WTC11 (cell line): ENCODE measurements at regions not wholly inside any gene's neighbourhood (a gene's known extent, or its start where the extent isn't known, plus 50 kb on each side); places are given as distances from the start of the nearest gene placed in this dataset.

Experiments
- ATAC-seq: fragments of 200-7000 bp; cut with Tn5 transposase; 2 replicates; pipeline ENCODE4 v1.10.0; 2021; ENCODE audit warnings: mild to moderate bottlenecking, moderate library complexity
- CTCF ChIA-PET: fragments of 300-600 bp; sonication (Branson Sonifier 250); formaldehyde crosslinking; loops from one replicate; lab custom pipeline; 2021; ENCODE audit warnings: antibody characterized with exemption; lab: Charles Lee
- POLR2A ChIA-PET: fragments of 350-600 bp; sonication (Branson Sonifier 250); formaldehyde crosslinking; loops from one replicate; lab custom pipeline; 2021; ENCODE audit warnings: antibody characterized with exemption; lab: Charles Lee
- DNase-seq: peaks from one replicate; pipeline ENCODE4 v3.0.0; 2021; ENCODE audit warnings: low spot score
- H3K27ac Mint-ChIP-seq: 2 replicates; pipeline ENCODE4 v1.8.0; 2021; ENCODE audit warnings: mixed read lengths
- H3K27me3 Mint-ChIP-seq: 2 replicates; pipeline ENCODE4 v1.8.0; 2021; ENCODE audit warnings: low read depth, mild to moderate bottlenecking, moderate library complexity, mixed read lengths
- H3K36me3 Mint-ChIP-seq: 2 replicates; pipeline ENCODE4 v1.8.0; 2021; ENCODE audit warnings: mixed read lengths
- H3K4me1 Mint-ChIP-seq: 2 replicates; pipeline ENCODE4 v1.8.0; 2022; ENCODE audit warnings: mixed read lengths
- H3K4me3 Mint-ChIP-seq: 2 replicates; pipeline ENCODE4 v1.8.0; 2021; ENCODE audit warnings: mild to moderate bottlenecking, moderate library complexity, mixed read lengths
- H3K9me3 Mint-ChIP-seq: 2 replicates; pipeline ENCODE4 v1.8.0; 2021; ENCODE audit warnings: mixed read lengths
- ATF1 ChIP-seq: sonication (generic); formaldehyde crosslinking; IDR thresholded peaks from 2 replicates; pipeline ENCODE4 v1.8.1; 2023; ENCODE audit warnings: mild to moderate bottlenecking, moderate library complexity, missing genetic modification reagents
- ATF6 ChIP-seq: sonication (generic); formaldehyde crosslinking; IDR thresholded peaks from 2 replicates; pipeline ENCODE4 v1.8.1; 2023; ENCODE audit warnings: mild to moderate bottlenecking, missing genetic modification reagents
- E2F4 ChIP-seq: sonication (generic); formaldehyde crosslinking; IDR thresholded peaks from 2 replicates; pipeline ENCODE4 v1.8.1; 2022; ENCODE audit warnings: low read depth, mild to moderate bottlenecking, moderate library complexity, missing genetic modification reagents, borderline replicate concordance
- ETV6 ChIP-seq: sonication (generic); formaldehyde crosslinking; IDR thresholded peaks from 2 replicates; pipeline ENCODE4 v1.8.1; 2022; ENCODE audit warnings: mild to moderate bottlenecking, missing genetic modification reagents
- GRHL2 ChIP-seq: fragments of 250-450 bp; sonication (Bioruptor Pico); IDR thresholded peaks from 2 replicates; pipeline ENCODE4 v1.8.0; 2022; ENCODE audit warnings: mild to moderate bottlenecking, moderate library complexity; ENCODE audit not compliant: insufficient replicate concordance, severe bottlenecking
- KAT7 ChIP-seq: sonication (generic); formaldehyde crosslinking; IDR thresholded peaks from 2 replicates; pipeline ENCODE4 v1.8.1; 2023; ENCODE audit warnings: missing genetic modification reagents, mild to moderate bottlenecking, borderline replicate concordance
- NFE2L1 ChIP-seq: sonication (generic); formaldehyde crosslinking; IDR thresholded peaks from 2 replicates; pipeline ENCODE4 v1.8.1; 2023; ENCODE audit warnings: missing genetic modification reagents
- SMAD3 ChIP-seq: sonication (generic); formaldehyde crosslinking; IDR thresholded peaks from 2 replicates; pipeline ENCODE4 v1.8.0; 2022; ENCODE audit warnings: missing genetic modification reagents, mild to moderate bottlenecking, borderline replicate concordance
- SOX15 ChIP-seq: fragments of 250-450 bp; sonication (Bioruptor Pico); IDR thresholded peaks from 2 replicates; pipeline ENCODE4 v1.9.0; 2021; ENCODE audit warnings: mild to moderate bottlenecking
- TP53 ChIP-seq: sonication (generic); formaldehyde crosslinking; IDR thresholded peaks from 2 replicates; pipeline ENCODE4 v1.8.1; 2023; ENCODE audit warnings: mild to moderate bottlenecking, missing genetic modification reagents
- ZNF423 ChIP-seq: fragments of 250-450 bp; sonication (Bioruptor Pico); IDR thresholded peaks from 2 replicates; pipeline ENCODE4 v2.1.2; 2022; ENCODE audit warnings: mild to moderate bottlenecking, moderate library complexity
- TF ChIP-seq, protein P1 (sequence below): fragments of 200-600 bp; IDR thresholded peaks from 2 replicates; pipeline ENCODE4 v1.8.0; 2022; ENCODE audit warnings: antibody characterized with exemption
- TF ChIP-seq, protein P2 (sequence below): sonication (generic); formaldehyde crosslinking; IDR thresholded peaks from 2 replicates; pipeline ENCODE4 v1.8.1; 2023; ENCODE audit warnings: mild to moderate bottlenecking, moderate library complexity, missing genetic modification reagents
- TF ChIP-seq, protein P3 (sequence below): sonication (generic); formaldehyde crosslinking; IDR thresholded peaks from 2 replicates; pipeline ENCODE4 v1.8.1; 2022; ENCODE audit warnings: low read depth, missing genetic modification reagents, borderline replicate concordance

DNA sequence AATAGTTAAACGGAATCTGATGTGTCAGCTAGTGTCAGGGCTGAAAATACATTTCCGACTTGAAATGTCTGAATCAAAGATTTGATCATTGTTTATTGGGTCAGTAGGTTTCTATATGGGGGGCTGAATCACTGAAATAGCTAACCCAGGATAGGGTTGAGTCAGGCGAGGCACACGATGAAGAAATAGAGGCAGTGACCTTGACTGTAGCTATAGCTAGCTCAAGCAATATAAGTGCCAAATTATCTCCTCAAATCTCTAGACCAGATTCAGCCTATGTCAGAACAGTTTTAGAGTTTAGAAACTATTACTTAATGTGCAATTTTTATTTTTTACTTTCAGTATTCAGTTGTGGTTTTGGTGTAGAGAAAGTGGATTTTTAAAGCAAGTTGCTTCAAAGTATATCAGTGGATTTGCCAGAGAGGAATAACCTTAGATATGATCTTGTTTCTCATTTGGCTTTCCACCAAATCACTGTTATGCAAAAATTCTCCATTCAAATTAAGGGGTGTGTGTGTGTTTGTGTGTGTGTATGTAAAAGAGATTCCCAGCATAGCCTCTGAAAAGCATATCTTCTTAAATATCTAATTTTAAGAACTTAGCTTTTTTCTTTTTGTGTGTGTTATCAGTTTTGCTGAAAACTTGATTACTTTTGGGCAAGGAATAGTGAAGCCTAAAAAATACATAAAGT lies 100.3 kb upstream of the RPL34 start:
- Mint-ChIP-seq H3K27me3 (no peaks in the 10 kb centered on the region), H3K9me3 (no peaks in the 10 kb centered on the region), H3K4me1 (peaks cover 4% of the 10 kb centered on the region), H3K27ac (no peak overlapping the region), H3K36me3 (no peaks in the 10 kb centered on the region), H3K4me3 (no peak overlapping the region)
- ChIA-PET CTCF (no interaction called here), POLR2A (no interaction called here)
- no peak for TF ChIP-seq SMAD3 (CRISPR knock-in tag)
- no peak for TF ChIP-seq NFE2L1 (CRISPR knock-in tag)
- TF ChIP-seq GRHL2: no peak
- TF ChIP-seq ATF1: no peak
- DNase-seq: no peak
- ATAC-seq: no peak

- no peak overlapping the region for H3K4me3 Mint-ChIP-seq
- POLR2A ChIA-PET: no interaction called here
- H3K9me3 Mint-ChIP-seq: no peaks in the 10 kb centered on the region
- H3K27ac Mint-ChIP-seq: no peak overlapping the region
- H3K4me1 Mint-ChIP-seq: no peaks in the 10 kb centered on the region; the same call in 1 of the 2 replicates
- TF ChIP-seq E2F4 (CRISPR knock-in tag): no peak
- ATAC-seq (no peak), DNase-seq (no peak)
- CTCF ChIA-PET: no interaction called here
- no peaks in the 10 kb centered on the region for H3K36me3 Mint-ChIP-seq
- no peaks in the 10 kb centered on the region for H3K27me3 Mint-ChIP-seq
Observed at GRCh38 chr4:108519208-108519833, 101.1 kb upstream of the RPL34 start.

- Mint-ChIP-seq H3K4me1 (peaks cover 4% of the 10 kb centered on the region), H3K36me3 (no peaks in the 10 kb centered on the region), H3K27ac (no peak overlapping the region), H3K4me3 (peak overlapping the region; percentile 46), H3K9me3 (peaks cover 10% of the 10 kb centered on the region), H3K27me3 (peaks cover 22% of the 10 kb centered on the region)
- POLR2A ChIA-PET: no interaction called here
- DNase-seq: peak; percentile 51
- CTCF ChIA-PET: interaction anchor here (0.7 kb wide), 1 partner anchor 483 kb away, joined by 3 read pairs; no protein-coding TSS in a partner anchor
- TF ChIP-seq ZNF423 (CRISPR knock-in tag): no peak
- peak; percentile 95 for ATAC-seq
Observed at GRCh38 chr4:108512615-108513505, 107.5 kb upstream of the RPL34 start.

DNA sequence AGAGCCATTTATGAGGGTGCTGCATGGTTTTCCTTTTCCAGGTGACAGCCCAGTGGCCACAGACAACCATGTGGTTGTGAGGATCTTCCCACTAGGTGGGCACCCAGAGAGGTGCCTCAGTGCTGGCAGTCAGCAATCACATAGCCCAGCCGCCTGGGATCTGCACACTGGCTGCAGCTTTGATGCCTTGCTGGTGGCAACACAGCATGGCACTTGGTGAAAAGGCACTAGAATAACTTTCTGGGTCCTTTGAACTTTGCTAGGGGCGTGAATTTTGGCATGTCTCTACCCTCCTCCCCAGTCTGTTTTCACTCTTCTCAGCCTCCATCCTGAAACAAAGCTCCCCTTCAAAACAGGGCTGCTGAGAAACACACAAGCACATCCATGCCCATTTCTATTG lies 108.8 kb upstream of the RPL34 start:
- CTCF ChIA-PET: interaction anchor here (1.3 kb wide), 1 partner anchor 19 kb away, joined by 3 read pairs; no protein-coding TSS in a partner anchor
- TF ChIP-seq, protein P1, sequence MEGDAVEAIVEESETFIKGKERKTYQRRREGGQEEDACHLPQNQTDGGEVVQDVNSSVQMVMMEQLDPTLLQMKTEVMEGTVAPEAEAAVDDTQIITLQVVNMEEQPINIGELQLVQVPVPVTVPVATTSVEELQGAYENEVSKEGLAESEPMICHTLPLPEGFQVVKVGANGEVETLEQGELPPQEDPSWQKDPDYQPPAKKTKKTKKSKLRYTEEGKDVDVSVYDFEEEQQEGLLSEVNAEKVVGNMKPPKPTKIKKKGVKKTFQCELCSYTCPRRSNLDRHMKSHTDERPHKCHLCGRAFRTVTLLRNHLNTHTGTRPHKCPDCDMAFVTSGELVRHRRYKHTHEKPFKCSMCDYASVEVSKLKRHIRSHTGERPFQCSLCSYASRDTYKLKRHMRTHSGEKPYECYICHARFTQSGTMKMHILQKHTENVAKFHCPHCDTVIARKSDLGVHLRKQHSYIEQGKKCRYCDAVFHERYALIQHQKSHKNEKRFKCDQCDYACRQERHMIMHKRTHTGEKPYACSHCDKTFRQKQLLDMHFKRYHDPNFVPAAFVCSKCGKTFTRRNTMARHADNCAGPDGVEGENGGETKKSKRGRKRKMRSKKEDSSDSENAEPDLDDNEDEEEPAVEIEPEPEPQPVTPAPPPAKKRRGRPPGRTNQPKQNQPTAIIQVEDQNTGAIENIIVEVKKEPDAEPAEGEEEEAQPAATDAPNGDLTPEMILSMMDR: no peak
- TF ChIP-seq ATF6 (no peak), KAT7 (no peak), ETV6 (CRISPR knock-in tag) (no peak), TP53 (CRISPR knock-in tag) (no peak), SOX15 (CRISPR knock-in tag) (no peak)
- TF ChIP-seq, protein P2, sequence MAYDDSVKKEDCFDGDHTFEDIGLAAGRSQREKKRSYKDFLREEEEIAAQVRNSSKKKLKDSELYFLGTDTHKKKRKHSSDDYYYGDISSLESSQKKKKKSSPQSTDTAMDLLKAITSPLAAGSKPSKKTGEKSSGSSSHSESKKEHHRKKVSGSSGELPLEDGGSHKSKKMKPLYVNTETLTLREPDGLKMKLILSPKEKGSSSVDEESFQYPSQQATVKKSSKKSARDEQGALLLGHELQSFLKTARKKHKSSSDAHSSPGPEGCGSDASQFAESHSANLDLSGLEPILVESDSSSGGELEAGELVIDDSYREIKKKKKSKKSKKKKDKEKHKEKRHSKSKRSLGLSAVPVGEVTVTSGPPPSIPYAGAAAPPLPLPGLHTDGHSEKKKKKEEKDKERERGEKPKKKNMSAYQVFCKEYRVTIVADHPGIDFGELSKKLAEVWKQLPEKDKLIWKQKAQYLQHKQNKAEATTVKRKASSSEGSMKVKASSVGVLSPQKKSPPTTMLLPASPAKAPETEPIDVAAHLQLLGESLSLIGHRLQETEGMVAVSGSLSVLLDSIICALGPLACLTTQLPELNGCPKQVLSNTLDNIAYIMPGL: no peak
- TF ChIP-seq, protein P3, sequence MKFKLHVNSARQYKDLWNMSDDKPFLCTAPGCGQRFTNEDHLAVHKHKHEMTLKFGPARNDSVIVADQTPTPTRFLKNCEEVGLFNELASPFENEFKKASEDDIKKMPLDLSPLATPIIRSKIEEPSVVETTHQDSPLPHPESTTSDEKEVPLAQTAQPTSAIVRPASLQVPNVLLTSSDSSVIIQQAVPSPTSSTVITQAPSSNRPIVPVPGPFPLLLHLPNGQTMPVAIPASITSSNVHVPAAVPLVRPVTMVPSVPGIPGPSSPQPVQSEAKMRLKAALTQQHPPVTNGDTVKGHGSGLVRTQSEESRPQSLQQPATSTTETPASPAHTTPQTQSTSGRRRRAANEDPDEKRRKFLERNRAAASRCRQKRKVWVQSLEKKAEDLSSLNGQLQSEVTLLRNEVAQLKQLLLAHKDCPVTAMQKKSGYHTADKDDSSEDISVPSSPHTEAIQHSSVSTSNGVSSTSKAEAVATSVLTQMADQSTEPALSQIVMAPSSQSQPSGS: no peak
- H3K9me3 Mint-ChIP-seq: peaks cover 23% of the 10 kb centered on the region
- ATAC-seq (no peak), DNase-seq (no peak)
- POLR2A ChIA-PET: no interaction called here
- no peak overlapping the region for H3K4me3 Mint-ChIP-seq
- 0 out of 2 replicates have a peak, but pooled peaks cover 4% of the 10 kb centered on the region for H3K36me3 Mint-ChIP-seq
- no peak overlapping the region for H3K27ac Mint-ChIP-seq
- peaks cover 27% of the 10 kb centered on the region for H3K27me3 Mint-ChIP-seq
- peaks cover 4% of the 10 kb centered on the region for H3K4me1 Mint-ChIP-seq
